H1 (cell line): ENCODE measurements at regions not wholly inside any gene's neighbourhood (a gene's known extent, or its start where the extent isn't known, plus 50 kb on each side); places are given as distances from the start of the nearest gene placed in this dataset.
A peak's percentile ranks its signal among the peaks of the same experiment; 100 is the strongest.

Experiments
- CTCF ChIA-PET: fragments of 300-600 bp; sonication (Branson Sonifier 250); formaldehyde crosslinking; loops from one replicate; lab custom pipeline; 2021; ENCODE audit not compliant: partially characterized antibody; lab: Charles Lee
- POLR2A ChIA-PET: fragments of 300-600 bp; sonication (Branson Sonifier 250); formaldehyde crosslinking; loops from one replicate; lab custom pipeline; 2021; ENCODE audit warnings: inconsistent platforms; ENCODE audit not compliant: partially characterized antibody; lab: Charles Lee
- DNase-seq, 2 experiments: peaks; one replicate each; pipeline versions ENCODE4 v3.0.0 to v3.0.0-alpha.2; 2010 to 2022; ENCODE audit warnings: low spot score in 2 of 2, low read depth in 1 of 2, mixed read lengths in 1 of 2
- FAIRE-seq: peaks from 2 replicates; lab custom pipeline; 2011; peaks lifted over from hg19 to GRCh38; lab: Jason Lieb, UNC
- H2AFZ ChIP-seq: 2 replicates; pipeline ENCODE4 v1.8.1; 2012; ENCODE audit warnings: low read length, inconsistent platforms
- H2AK5ac ChIP-seq: 2 replicates; pipeline ENCODE4 v1.6.1; 2013; ENCODE audit warnings: low read depth, low read length
- H2BK120ac ChIP-seq: replicated peaks from 2 replicates; pipeline ENCODE3; 2013; ENCODE audit warnings: low read depth, low read length, inconsistent platforms
- H2BK12ac ChIP-seq: 2 replicates; pipeline ENCODE4 v1.6.1; 2013; ENCODE audit warnings: low read depth, low read length
- H2BK15ac ChIP-seq: 2 replicates; pipeline ENCODE4 v1.6.1; 2013; ENCODE audit warnings: low read length
- H2BK20ac ChIP-seq: 2 replicates; pipeline ENCODE4 v1.6.1; 2013; ENCODE audit warnings: low read length
- H2BK5ac ChIP-seq: 2 replicates; pipeline ENCODE4 v1.6.1; 2013; ENCODE audit warnings: low read depth, low read length
- H3K14ac ChIP-seq: 2 replicates; pipeline ENCODE4 v1.6.1; 2013; ENCODE audit warnings: inconsistent platforms; ENCODE audit not compliant: insufficient read length
- H3K18ac ChIP-seq: 2 replicates; pipeline ENCODE4 v1.6.1; 2013; ENCODE audit warnings: low read length; ENCODE audit errors: extremely low read depth
- H3K23ac ChIP-seq: 2 replicates; pipeline ENCODE4 v1.6.1; 2013; ENCODE audit warnings: inconsistent platforms; ENCODE audit not compliant: insufficient read length
- H3K23me2 ChIP-seq: 2 replicates; pipeline ENCODE4 v1.6.1; 2013; ENCODE audit warnings: low read depth, low read length
- H3K27ac ChIP-seq: 2 replicates; pipeline ENCODE4 v1.6.1; 2011; ENCODE audit warnings: low read depth, low read length, inconsistent platforms
- H3K27me3 ChIP-seq, 4 experiments: replicated peaks in 1 of 4; 1 replicate in 1 of 4; 2 replicates in 3 of 4; pipeline versions ENCODE4 v1.6.1 to v1.8.1; 2011 to 2013; ENCODE audit warnings: low read length in 3 of 4, mild to moderate bottlenecking in 3 of 4, inconsistent platforms in 2 of 4, mixed read lengths in 2 of 4, moderate library complexity in 1 of 4; ENCODE audit not compliant: control insufficient read depth in 3 of 4, insufficient read depth in 3 of 4; ENCODE audit errors: extremely low read depth in 1 of 4
- H3K36me3 ChIP-seq, 4 experiments: 2 replicates each; pipeline versions ENCODE4 v1.6.1 to v1.8.1; 2011 to 2013; ENCODE audit warnings: mild to moderate bottlenecking in 4 of 4, low read length in 3 of 4, moderate library complexity in 2 of 4, control low read depth in 1 of 4, inconsistent platforms in 1 of 4; ENCODE audit not compliant: insufficient read depth in 4 of 4, control insufficient read depth in 2 of 4
- H3K4ac ChIP-seq: replicated peaks from 2 replicates; pipeline ENCODE3; 2013; ENCODE audit warnings: low read length, low read depth, mixed read lengths, inconsistent platforms; ENCODE audit not compliant: insufficient read length
- H3K4me1 ChIP-seq, 4 experiments: replicated peaks in 1 of 4; 1 replicate in 1 of 4; 2 replicates in 3 of 4; pipeline versions ENCODE4 v1.6.1 to v1.8.1; 2011 to 2013; ENCODE audit warnings: low read length in 3 of 4, inconsistent platforms in 2 of 4, mixed read lengths in 1 of 4; ENCODE audit not compliant: insufficient read depth in 4 of 4, control insufficient read depth in 3 of 4
- H3K4me2 ChIP-seq, 2 experiments: 2 replicates each; pipeline versions ENCODE4 v1.6.1 to v1.8.1; 2011 to 2013; ENCODE audit warnings: low read depth in 2 of 2, low read length in 2 of 2, control low read depth in 1 of 2, inconsistent platforms in 1 of 2, mild to moderate bottlenecking in 1 of 2; ENCODE audit not compliant: insufficient read depth in 1 of 2
- H3K4me3 ChIP-seq, 4 experiments: fragments of 200-600, 300-600 bp in 1 of 4; sonication (generic), shearing (Covaris generic), sonication (Bioruptor Twin) in 1 of 4; 2 replicates each; pipeline versions ENCODE4 v1.5.1 to v1.8.1; 2011 to 2016; ENCODE audit warnings: low read length in 4 of 4, low read depth in 3 of 4, control low read depth in 2 of 4, inconsistent platforms in 2 of 4, mild to moderate bottlenecking in 2 of 4, mixed read lengths in 1 of 4, moderate library complexity in 1 of 4; ENCODE audit not compliant: insufficient read depth in 2 of 4; ENCODE audit errors: extremely low read depth in 1 of 4
- H3K56ac ChIP-seq: replicated peaks from 2 replicates; pipeline ENCODE3; 2013; ENCODE audit warnings: low read depth, mild to moderate bottlenecking, mixed read lengths, low read length, inconsistent platforms; ENCODE audit not compliant: insufficient read length
- H3K79me1 ChIP-seq: 2 replicates; pipeline ENCODE4 v1.6.1; 2013; ENCODE audit warnings: low read depth, low read length, control low read depth
- H3K79me2 ChIP-seq, 2 experiments: 2 replicates each; pipeline versions ENCODE4 v1.6.1 to v1.8.1; 2012 to 2013; ENCODE audit warnings: low read length in 2 of 2, mild to moderate bottlenecking in 2 of 2, inconsistent platforms in 1 of 2; ENCODE audit not compliant: insufficient read depth in 2 of 2, control insufficient read depth in 1 of 2
- H3K9ac ChIP-seq, 4 experiments: replicated peaks in 1 of 4; 1 replicate in 1 of 4; 2 replicates in 3 of 4; pipeline versions ENCODE4 v1.6.1 to v1.8.1; 2011 to 2013; ENCODE audit warnings: low read depth in 3 of 4, low read length in 3 of 4, control low read depth in 2 of 4, mild to moderate bottlenecking in 2 of 4, moderate library complexity in 2 of 4, inconsistent platforms in 1 of 4; ENCODE audit errors: extremely low read depth in 1 of 4
- H3K9me3 ChIP-seq, 2 experiments: 2 replicates each; pipeline versions ENCODE4 v1.6.1 to v1.8.1; 2012 to 2013; ENCODE audit warnings: mild to moderate bottlenecking in 2 of 2, moderate library complexity in 2 of 2, control low read depth in 1 of 2, inconsistent platforms in 1 of 2, low read depth in 1 of 2, low read length in 1 of 2, mixed read lengths in 1 of 2; ENCODE audit not compliant: insufficient read depth in 2 of 2
- H4K20me1 ChIP-seq, 2 experiments: replicated peaks in 1 of 2; 2 replicates each; pipeline versions ENCODE3 to v1.8.1; 2011 to 2013; ENCODE audit warnings: inconsistent platforms in 2 of 2, low read length in 2 of 2, mild to moderate bottlenecking in 1 of 2; ENCODE audit not compliant: insufficient read depth in 2 of 2, control insufficient read depth in 1 of 2
- H4K5ac ChIP-seq: 2 replicates; pipeline ENCODE4 v1.6.1; 2013; ENCODE audit warnings: low read length, low read depth, mixed read lengths, inconsistent platforms; ENCODE audit not compliant: insufficient read length
- H4K8ac ChIP-seq: 2 replicates; pipeline ENCODE4 v1.8.0; 2013; ENCODE audit warnings: mild to moderate bottlenecking, moderate library complexity, low read length, inconsistent platforms; ENCODE audit not compliant: insufficient read depth; ENCODE audit errors: extremely low read depth
- H4K91ac ChIP-seq: replicated peaks from 2 replicates; pipeline ENCODE3; 2013; ENCODE audit warnings: low read length, mixed read lengths, inconsistent platforms; ENCODE audit not compliant: insufficient read length
- KDM5A ChIP-seq: fragments of 200-600 bp; IDR thresholded peaks from 2 replicates; pipeline ENCODE4 v1.7.1; 2012; ENCODE audit warnings: mild to moderate bottlenecking, low read length, inconsistent platforms, mixed read lengths
- WGBS, 2 experiments: shearing (Covaris generic) in 1 of 2; methylation state at CpG; one replicate each; pipeline versions ENCODE4 v1.1.6 to v1.1.7; 2013 to 2015; ENCODE audit warnings: low lambda C conversion rate in 2 of 2, mixed read lengths in 2 of 2, inconsistent platforms in 1 of 2, low coverage in 1 of 2, missing lambda C conversion rate in 1 of 2; ENCODE audit not compliant: insufficient replicate concordance in 2 of 2, insufficient coverage in 1 of 2, insufficient read length in 1 of 2; ENCODE audit errors: extremely low coverage in 1 of 2, missing lambda C conversion rate in 1 of 2; 5-methylcytosine and 5-hydroxymethylcytosine counted together

DNA sequence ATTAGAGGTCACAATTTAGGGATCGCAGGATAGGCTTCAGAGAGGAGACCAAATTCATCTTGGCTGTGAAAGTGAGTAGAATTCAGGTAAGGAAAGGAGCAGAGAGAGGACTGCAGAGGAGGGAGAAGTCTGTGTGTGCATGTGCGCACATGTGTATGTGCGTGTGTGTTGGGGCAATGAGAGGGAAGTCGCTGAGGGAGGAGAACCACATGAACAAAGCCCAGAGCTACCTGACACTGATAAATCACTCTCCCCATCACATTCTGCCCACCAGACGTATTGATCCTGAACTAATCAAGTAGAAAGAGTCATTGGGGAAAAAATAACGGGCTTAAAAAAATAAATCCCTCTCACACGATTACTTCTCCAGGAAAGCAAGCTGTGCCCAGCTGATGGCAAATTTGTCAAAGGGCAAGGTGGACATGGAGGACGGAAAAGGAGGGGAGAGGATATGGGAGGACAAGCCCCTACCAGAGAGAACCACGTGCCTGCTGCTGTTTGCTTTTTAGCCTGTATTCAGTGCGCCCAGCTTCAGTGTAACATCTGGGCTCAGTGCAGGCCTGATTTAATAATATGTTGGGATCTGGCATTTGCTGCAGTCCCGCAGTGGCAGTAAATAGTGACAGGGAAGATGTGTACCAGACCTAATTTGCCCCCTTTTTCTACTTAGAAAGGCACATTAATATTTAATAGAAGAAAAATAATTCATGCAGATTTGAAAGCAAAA lies 307.5 kb downstream of the C1D start:
- Histone ChIP-seq H4K5ac (no peak overlapping the region), H3K4me3 (no peak overlapping the region), H3K79me2 (no peaks in the 10 kb centered on the region), H3K9ac (no peak overlapping the region; a peak in 1 of 7 replicates), H2BK20ac (no peak overlapping the region), H3K4ac (no peak overlapping the region), H2BK120ac (no peak overlapping the region), H2AFZ (0 out of 2 replicates have a peak overlapping the region, but pooled peaks have one; percentile 32), H3K27me3 (peaks cover 0 to 1% (median 0%) of the 10 kb centered on the region in 4 experiments; a peak in 1 of 7 replicates), H4K8ac (no peak overlapping the region), H3K18ac (no peak overlapping the region), H3K56ac (no peak overlapping the region), H3K27ac (no peak overlapping the region), H3K79me1 (no peaks in the 10 kb centered on the region), H2AK5ac (no peak overlapping the region), H2BK12ac (no peak overlapping the region), H2BK15ac (no peak overlapping the region), H3K9me3 (no peaks in the 10 kb centered on the region), H4K20me1 (no peaks in the 10 kb centered on the region), H3K23ac (no peak overlapping the region), H3K4me1 (no peaks in the 10 kb centered on the region), H2BK5ac (no peak overlapping the region), H3K36me3 (no peaks in the 10 kb centered on the region), H4K91ac (no peak overlapping the region), H3K4me2 (no peak overlapping the region), H3K14ac (no peak overlapping the region), H3K23me2 (no peaks in the 10 kb centered on the region)
- POLR2A ChIA-PET: no interaction called here
- no peak for TF ChIP-seq KDM5A
- FAIRE-seq (no peak), DNase-seq (no peak)
- CTCF ChIA-PET: interaction anchor here (0.6 to 1.2 kb wide), 2 partner anchors 22 to 414 kb away, joined by 3 read pairs; no protein-coding TSS in a partner anchor
- WGBS, 2 experiments: 80% methylated on average over 11 of the region's 11 CpGs; no CpG with 5 or more reads in 1 of the 2 experiments
